ENCODE measurements at regions not wholly inside any gene's neighbourhood (a gene's known extent, or its start where the extent isn't known, plus 50 kb on each side); places are given as distances from the start of the nearest gene placed in this dataset.
"Not testable (repeated sequence)": the region's sequence is repeated elsewhere in the genome, so short reads cannot be mapped to it uniquely, and the experiment has no call there.

DNA sequence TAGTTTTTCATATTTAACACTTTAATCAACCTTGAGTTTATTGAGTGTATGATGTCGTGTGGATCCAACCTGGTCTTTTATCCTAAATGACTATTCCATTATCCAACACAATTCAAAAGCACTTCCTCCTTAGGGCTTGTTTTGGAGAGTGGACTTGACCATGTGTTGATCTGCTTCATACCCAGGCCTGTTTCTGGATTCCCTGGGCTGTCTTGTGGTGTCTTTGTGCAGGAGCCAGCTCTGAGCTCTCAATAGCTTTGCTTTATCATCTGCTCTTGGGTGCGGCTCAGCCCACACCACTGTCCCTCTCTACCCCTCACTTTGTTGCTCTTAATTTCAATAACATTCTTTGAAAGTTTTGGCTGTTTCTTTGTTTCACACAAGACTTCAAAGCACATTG, 70.9 kb upstream of the CHST15 start:
- no peak for DNase-seq (ENCODE audit: low spot score)

DNA sequence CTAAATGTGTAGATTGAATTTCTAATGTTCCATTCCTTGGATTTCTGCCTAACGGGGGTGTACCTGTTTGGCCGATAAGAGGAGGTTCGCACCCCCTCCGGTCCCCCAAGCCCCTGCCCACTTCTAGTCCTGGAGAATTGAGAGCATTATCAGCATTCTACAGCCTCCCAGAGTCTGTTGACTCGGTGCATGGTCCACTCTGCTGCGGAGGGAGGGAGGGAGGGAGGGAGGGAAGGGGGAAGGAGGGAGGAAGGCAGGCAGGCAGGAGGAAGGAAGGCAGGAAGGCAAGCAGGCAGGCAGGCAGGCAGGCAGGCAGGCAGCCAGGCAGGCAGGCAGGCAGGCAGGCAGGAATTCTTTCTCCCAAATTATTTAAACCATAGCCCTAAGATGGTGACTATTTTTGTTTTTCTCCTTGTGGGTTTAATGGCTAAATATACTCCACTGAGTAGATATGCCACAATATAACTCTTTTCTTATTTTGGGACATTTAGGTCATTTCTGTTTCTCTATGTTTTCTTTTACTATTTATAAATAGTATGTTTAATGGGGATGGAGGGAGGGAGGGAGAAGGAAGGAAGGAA, 69.5 kb upstream of the CHST15 start:
- DNase-seq (ENCODE audit: low spot score): no peak

DNA sequence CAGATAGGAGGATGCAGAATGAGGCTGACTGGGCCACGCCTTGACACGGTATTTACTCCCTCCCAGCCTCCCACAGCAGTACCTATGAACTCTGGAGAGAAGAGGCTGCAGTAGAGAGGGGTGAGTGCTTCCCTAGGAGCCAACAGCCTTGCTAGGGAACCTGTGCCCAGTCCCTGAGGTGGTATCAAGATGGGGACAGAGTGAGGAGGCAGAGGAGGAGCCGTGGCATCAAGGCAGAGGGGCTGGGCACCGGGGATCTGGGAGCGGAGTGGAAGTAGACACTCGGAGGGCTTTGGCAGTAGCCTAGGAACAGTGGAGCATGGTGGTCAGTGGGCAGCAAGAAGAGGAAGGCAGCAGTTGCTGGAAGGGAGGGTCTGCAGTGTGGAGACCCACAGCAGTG, 68.7 kb upstream of the CHST15 start:
- no peak for DNase-seq (ENCODE audit: low spot score)

DNA sequence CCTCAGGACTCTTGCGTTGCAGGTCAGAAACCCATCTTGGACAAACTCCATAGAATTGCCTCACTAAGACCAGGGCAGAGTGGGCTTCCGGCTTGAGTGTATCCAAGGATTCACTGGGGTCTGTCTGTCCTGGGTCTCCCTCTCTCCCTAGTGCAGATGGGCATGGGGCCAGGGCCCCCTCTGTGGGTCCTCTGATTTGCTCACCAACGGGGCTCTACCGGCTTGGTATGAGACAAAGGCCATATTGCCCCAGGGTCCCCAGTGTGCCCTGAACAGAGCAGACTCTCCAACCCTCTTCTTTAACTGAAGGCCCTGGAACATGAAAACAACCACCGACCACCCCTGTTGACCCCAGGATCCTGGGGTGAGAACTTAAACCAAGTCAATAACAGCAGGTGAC, 68.2 kb upstream of the CHST15 start:
- no peak for DNase-seq (ENCODE audit: low spot score)

- no peak for DNase-seq (ENCODE audit: low spot score)
These were observed 67.7 kb upstream of the CHST15 start for GRCh38 chr10:124160943-124161582.

GRCh38 chr10:124160176-124160575, 66.8 kb upstream of the CHST15 start:
- no peak for DNase-seq (ENCODE audit: low spot score)

- DNase-seq (ENCODE audit: low spot score): no peak
These were observed 65.8 kb upstream of the CHST15 start for GRCh38 chr10:124159153-124159552.

DNA sequence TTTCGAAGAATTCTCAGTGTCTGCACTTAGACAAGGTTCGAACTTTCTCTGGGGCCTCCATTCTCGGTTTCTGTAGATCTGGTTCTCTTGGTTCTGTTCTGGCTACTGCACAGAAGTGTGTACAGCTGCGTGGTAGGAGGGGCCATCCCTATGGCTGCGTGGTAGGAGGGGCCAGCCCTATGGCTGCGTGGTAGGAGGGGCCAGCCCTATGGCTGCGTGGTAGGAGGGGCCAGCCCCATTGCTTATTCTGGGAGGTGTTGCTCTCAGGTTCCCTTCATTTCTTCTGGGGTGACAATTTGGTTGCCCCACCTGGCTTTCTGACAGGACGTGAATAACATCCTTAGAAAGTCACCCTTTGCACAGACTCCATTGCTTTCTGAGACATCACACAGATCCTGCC, 65.2 kb upstream of the CHST15 start:
- DNase-seq (ENCODE audit: low spot score): no peak

- no peak for DNase-seq (ENCODE audit: low spot score)
These were observed 63.9 kb upstream of the CHST15 start for GRCh38 chr10:124157271-124157681.

GRCh38 chr10:124156524-124157260, 63.3 kb upstream of the CHST15 start:
- DNase-seq (ENCODE audit: low spot score): no peak

DNA sequence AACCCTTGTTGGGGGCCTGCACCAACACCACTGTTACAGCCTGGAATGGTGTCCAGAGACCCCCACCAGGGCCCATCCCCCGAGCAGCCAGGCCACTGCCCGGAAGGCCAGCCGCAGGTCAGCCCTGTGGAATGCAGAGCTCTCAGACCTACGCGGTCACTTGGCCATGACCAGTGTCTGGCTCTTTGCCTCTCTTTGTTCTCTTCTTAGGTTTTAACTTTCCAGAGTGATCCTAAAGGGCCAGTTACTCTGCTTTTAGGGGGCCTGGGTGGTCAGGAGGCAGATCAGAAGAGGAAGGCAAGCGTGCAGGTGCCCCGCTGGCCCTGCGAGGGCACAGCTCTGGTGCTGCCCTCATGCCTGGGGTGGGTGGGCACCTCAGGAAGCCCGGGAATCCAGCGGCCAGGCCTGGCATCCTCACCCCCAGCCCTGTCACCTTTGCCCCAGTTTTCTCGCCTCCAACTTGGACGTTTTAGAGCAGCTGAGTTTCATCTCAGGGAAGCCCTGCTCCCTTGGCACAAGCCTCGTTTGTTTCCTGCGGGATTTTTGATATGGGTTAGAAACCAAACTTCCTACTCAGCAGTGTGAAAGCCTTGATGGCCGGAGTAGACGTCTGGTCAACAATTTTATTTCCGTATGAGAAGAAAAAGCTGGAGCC, 62.5 kb upstream of the CHST15 start:
- no peak for DNase-seq (ENCODE audit: low spot score)

DNA sequence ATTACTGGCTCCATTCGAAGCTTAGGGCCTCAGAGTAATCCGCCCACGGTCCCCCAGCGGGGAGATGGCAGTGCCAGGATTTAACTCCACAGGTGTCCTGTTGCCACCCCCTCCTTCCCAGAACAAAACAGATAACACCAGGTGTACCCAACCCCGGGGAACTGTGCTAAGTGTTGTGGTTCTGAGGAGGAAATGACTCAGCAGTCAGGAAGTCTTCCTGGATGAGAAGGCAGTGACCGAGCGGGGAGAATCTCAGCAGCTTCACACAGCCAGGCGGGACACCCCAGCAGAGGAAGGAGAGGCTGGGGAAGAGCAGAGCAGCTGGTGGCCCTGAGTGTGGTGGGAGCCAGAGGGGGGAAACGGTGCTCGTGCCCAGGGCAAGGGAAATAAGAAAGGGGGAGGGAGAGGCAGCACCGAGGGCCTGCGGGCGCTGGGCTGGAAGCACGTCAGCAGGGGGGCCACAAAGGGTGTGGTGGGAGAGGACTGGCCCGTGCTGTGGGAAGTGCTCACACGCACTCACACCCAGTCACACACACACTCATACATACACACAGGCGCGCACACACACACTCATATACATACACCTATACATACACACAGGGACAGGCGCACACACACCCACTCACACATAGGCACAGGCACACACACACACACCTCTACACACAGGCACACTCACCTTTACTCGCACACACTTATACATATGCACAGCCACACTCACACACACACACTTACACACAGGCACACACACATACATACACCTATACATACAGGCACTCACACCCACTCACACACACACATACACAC, 59.8 kb upstream of the CHST15 start:
- DNase-seq (ENCODE audit: low spot score): no peak

DNA sequence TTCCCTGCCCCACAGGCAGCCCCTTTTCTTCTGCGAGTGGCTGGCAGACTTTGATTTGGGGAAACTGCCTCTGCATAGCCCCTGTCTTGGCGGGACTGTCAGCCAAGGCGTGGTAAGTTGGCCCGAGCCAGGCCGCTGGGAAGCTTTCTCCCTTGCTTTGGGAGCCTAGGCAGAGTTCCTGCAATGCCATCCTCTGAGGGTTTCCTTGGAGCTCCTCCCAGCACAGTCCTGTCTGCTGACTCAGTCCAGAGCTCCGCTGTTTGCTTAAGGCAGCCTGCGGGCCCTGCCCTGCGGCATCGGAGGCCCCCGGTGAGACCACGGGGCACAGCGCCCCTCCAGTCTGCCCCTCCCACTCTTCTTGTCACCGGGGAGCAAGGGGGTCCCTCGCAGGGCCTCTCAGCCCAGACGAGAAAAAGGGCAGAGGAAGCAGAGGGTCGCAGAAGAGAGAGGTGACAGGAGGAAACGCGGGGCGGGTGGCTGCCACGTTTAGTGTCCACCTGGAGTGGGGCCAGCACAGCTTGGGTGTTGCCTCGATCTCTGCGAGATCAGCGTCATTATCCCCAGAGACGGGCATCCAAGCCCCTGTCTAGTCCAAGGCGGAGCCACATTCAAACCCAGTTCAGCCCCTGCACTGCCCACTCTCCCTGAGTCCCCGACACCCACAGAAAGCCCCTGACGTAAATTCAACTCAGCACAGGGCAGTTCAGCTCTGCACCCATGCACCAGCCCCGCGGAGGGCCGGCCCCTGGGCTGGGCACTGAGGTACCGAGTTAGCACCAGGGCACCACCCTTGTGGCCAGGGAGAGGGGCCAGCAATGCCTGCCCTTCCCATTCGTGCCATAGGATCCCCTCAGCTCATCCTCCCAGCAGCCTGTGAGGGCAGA, 59.0 kb upstream of the CHST15 start:
- DNase-seq (ENCODE audit: low spot score): no peak

GRCh38 chr10:124151466-124152095, 58.2 kb upstream of the CHST15 start:
- DNase-seq (ENCODE audit: low spot score): no peak

DNA sequence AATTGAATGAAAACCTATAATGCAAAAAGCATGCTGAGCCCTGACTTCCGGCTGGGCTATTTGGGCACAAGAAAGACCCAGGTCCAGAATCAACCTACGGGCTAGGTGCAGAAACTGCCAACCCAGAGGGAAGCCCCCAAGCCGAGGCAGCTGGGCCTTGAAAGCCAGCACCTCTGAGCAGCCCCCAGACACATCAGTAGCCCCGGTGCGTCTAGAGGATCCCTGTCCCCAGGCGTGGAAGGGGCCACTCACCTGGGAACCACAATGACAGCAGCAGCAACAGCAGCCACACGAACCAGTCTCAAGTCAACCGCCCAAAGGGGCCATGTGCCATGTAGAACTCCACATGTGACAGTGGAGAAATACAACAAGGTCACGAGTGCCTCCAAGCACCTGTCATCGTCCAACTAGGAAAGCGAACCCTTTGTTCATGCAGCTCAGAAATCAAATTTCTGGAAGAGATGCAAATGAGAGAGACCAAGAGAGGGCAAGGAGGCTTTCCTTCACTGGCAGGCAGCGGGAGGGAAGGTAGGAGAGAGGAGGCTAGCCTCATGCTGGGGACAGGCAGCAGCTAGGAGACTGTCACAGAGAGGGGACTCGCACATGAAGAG, 57.5 kb upstream of the CHST15 start:
- no peak for DNase-seq (ENCODE audit: low spot score)

DNA sequence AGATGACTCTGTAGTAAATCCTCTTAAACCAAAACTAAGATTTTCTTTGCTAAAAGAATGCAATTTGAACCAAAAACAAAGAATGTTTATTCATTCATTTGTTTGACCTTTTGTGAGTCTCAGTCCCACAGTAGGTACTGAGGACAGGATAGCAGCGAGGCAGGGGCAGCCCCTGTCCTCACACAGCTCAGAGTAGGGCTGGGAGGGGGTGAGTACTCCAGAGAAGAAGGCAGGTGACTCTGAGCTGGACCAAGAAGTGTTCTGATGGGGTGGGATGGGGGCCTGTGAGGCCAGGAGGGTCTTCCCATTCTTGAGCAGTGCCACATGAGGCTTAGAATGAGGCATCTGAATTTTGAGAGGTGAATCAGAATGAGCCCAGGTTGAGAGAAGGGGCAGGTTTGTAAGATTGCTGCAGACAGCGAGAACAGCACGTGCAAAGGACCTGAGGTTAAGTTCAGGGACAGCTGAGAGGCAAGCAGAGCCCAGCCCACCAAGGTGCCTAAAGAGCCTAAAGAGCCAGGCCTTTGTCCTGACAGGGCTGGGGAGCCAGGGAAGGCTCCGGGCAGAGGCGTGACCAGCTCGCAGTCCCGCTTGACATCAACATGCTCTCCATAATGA, 56.9 kb upstream of the CHST15 start:
- DNase-seq (ENCODE audit: low spot score): no peak

DNA sequence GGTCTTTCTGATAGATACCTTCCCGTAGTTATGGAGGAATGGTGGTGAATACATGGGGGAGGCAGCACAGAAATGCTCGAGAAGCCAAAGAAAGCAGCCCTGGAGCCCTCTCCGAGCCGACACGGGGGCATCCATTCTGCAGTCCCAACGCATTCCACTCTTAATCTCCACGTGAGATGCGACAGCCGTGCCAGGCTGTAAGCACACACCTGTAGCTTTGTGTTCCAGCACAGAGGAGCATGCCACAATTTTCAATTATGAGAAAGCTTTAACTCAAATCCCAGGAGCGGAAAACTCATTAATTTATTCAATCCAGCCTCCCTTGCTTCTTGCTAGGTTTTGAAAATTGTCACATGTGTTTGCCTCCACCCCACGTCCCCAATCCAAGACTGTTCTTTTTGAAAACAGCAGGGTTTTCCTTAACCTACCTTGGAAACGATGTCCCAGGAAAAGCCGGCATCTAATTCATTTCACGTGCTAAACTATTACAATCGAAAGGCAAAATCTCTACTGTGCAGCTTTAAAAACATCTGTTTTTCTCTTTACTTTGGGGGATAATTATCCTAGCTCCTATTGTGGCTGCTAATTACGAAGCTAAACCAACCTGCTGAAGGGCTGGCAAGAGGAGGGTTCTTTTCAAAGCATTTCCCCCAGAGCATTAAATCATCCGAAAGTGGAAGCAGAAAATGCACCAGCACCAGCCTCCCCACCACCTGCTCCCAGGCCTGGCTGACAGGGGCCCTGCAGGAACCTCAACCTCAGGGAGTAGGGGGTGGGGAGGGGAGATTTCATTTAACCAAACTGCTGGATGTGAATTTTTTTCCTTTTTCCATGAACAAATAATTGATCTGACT, 56.0 kb upstream of the CHST15 start:
- DNase-seq (ENCODE audit: low spot score): no peak

GRCh38 chr10:124148509-124149188, 55.3 kb upstream of the CHST15 start:
- DNase-seq (ENCODE audit: low spot score): not testable (repeated sequence)

All from hematopoietic multipotent progenitor cell treated with erythropoietin and hydrocortisone succinate and interleukin-3 and kit ligand, for 15 days (in vitro differentiated cells).